DMS 273 treated with DMSO at 0.1 percent for 48 hours (cell line): ENCODE measurements at regions not wholly inside any gene's neighbourhood (a gene's known extent, or its start where the extent isn't known, plus 50 kb on each side); places are given as distances from the start of the nearest gene placed in this dataset.
"Not testable (repeated sequence)": the region's sequence is repeated elsewhere in the genome, so short reads cannot be mapped to it uniquely, and the experiment has no call there.

Experiments used
- DNase-seq: peaks from one replicate; lab custom pipeline; 2025; lab: John Stamatoyannopoulos, UW

GRCh38 chr1:60888126-60888525, 194.2 kb upstream of the NFIA start:
- peak; percentile 79 for DNase-seq

GRCh38 chr1:60886793-60887331, 195.5 kb upstream of the NFIA start:
- DNase-seq: peak; percentile 74

- DNase-seq: no peak
These were observed 196.3 kb upstream of the NFIA start for GRCh38 chr1:60886090-60886489.

GRCh38 chr1:60880202-60880601, 202.2 kb upstream of the NFIA start:
- DNase-seq: no peak

- no peak for DNase-seq
These were observed 204.0 kb upstream of the NFIA start for GRCh38 chr1:60878323-60878722.

GRCh38 chr1:60877376-60877775, 205.0 kb upstream of the NFIA start:
- no peak for DNase-seq

- no peak for DNase-seq
These were observed 205.4 kb upstream of the NFIA start for GRCh38 chr1:60876952-60877351.

- DNase-seq: no peak
These were observed 207.2 kb upstream of the NFIA start for GRCh38 chr1:60875138-60875537.

- no peak for DNase-seq
These were observed 207.6 kb upstream of the NFIA start for GRCh38 chr1:60874718-60875117.

- DNase-seq: not testable (repeated sequence)
These were observed 209.0 kb upstream of the NFIA start for GRCh38 chr1:60873396-60873795.

- DNase-seq: no peak
These were observed 209.8 kb upstream of the NFIA start for GRCh38 chr1:60872426-60873054.

- no peak for DNase-seq
These were observed 212.0 kb upstream of the NFIA start for GRCh38 chr1:60870269-60870865.

GRCh38 chr1:60868901-60869663, 213.3 kb upstream of the NFIA start:
- DNase-seq: no peak

- DNase-seq: no peak
These were observed 214.6 kb upstream of the NFIA start for GRCh38 chr1:60867782-60868181.

GRCh38 chr1:60866917-60867531, 215.3 kb upstream of the NFIA start:
- no peak for DNase-seq

GRCh38 chr1:60866226-60866900, 216.0 kb upstream of the NFIA start:
- DNase-seq: peak; percentile 25

- DNase-seq: peak; percentile 65
These were observed 217.2 kb upstream of the NFIA start for GRCh38 chr1:60865166-60865565.

- peak; percentile 58 for DNase-seq
These were observed 217.6 kb upstream of the NFIA start for GRCh38 chr1:60864722-60865121.

- DNase-seq: no peak
These were observed 219.2 kb upstream of the NFIA start for GRCh38 chr1:60863131-60863530.

- DNase-seq: no peak
These were observed 220.3 kb upstream of the NFIA start for GRCh38 chr1:60861961-60862567.

- no peak for DNase-seq
These were observed 223.2 kb upstream of the NFIA start for GRCh38 chr1:60859111-60859510.

GRCh38 chr1:60857851-60858250, 224.5 kb upstream of the NFIA start:
- DNase-seq: no peak
